ENCODE measurements at regions not wholly inside any gene's neighbourhood (a gene's known extent, or its start where the extent isn't known, plus 50 kb on each side); places are given as distances from the start of the nearest gene placed in this dataset.
A peak's percentile ranks its signal among the peaks of the same experiment; 100 is the strongest.
"Not testable (repeated sequence)": the region's sequence is repeated elsewhere in the genome, so short reads cannot be mapped to it uniquely, and the experiment has no call there.

- no peak for DNase-seq
Observed at GRCh38 chr3:144737281-144737680, 765.7 kb downstream of the DIPK2A start.

GRCh38 chr3:144743225-144743668 lies 771.6 kb downstream of the DIPK2A start:
- DNase-seq, result no peak

- no peak for DNase-seq
Observed at GRCh38 chr3:144744473-144744872, 772.9 kb downstream of the DIPK2A start.

GRCh38 chr3:144746631-144747030 lies 775.0 kb downstream of the DIPK2A start:
- no peak for DNase-seq

- not testable (repeated sequence) for DNase-seq
Observed at GRCh38 chr3:144749536-144750253, 778.1 kb downstream of the DIPK2A start.

GRCh38 chr3:144754076-144754783 lies 782.6 kb downstream of the DIPK2A start:
- DNase-seq, result no peak

- no peak for DNase-seq
Observed at GRCh38 chr3:144756704-144757440, 785.2 kb downstream of the DIPK2A start.

GRCh38 chr3:144760831-144761230 lies 789.2 kb downstream of the DIPK2A start:
- peak in 1 of 58 donors; percentile 66 for DNase-seq

- DNase-seq, result no peak
Observed at GRCh38 chr3:144762091-144762490, 790.5 kb downstream of the DIPK2A start.

GRCh38 chr3:144763878-144764454 lies 792.3 kb downstream of the DIPK2A start:
- DNase-seq, result peak in 3 of 58 donors; percentile 26 to 33 (median 28)

GRCh38 chr3:144770281-144770680 lies 798.7 kb downstream of the DIPK2A start:
- no peak for DNase-seq

- DNase-seq, result peak in 4 of 58 donors; percentile 5 to 68 (median 18)
Observed at GRCh38 chr3:144770915-144771351, 799.3 kb downstream of the DIPK2A start.

GRCh38 chr3:144771381-144771870 lies 799.8 kb downstream of the DIPK2A start:
- peak in 1 of 58 donors; percentile 16 for DNase-seq

GRCh38 chr3:144772372-144772771 lies 800.7 kb downstream of the DIPK2A start:
- no peak for DNase-seq

GRCh38 chr3:144773350-144773749 lies 801.7 kb downstream of the DIPK2A start:
- DNase-seq, result no peak

- DNase-seq, result peak in 1 of 58 donors; percentile 74
Observed at GRCh38 chr3:144774897-144775296, 803.3 kb downstream of the DIPK2A start.

- no peak for DNase-seq
Observed at GRCh38 chr3:144775551-144775950, 803.9 kb downstream of the DIPK2A start.

- no peak for DNase-seq
Observed at GRCh38 chr3:144777906-144778305, 806.3 kb downstream of the DIPK2A start.

- DNase-seq, result no peak
Observed at GRCh38 chr3:144791034-144791433, 819.4 kb downstream of the DIPK2A start.

GRCh38 chr3:144801890-144802289 lies 830.3 kb downstream of the DIPK2A start:
- no peak for DNase-seq

- no peak for DNase-seq
Observed at GRCh38 chr3:144809380-144809779, 837.8 kb downstream of the DIPK2A start.
